NCI-H1930 (cell line): ENCODE measurements at regions not wholly inside any gene's neighbourhood (a gene's known extent, or its start where the extent isn't known, plus 50 kb on each side); places are given as distances from the start of the nearest gene placed in this dataset.

Source experiments
- DNase-seq, 2 experiments: peaks; one replicate each; lab custom pipeline; 2025; lab: John Stamatoyannopoulos, UW

DNA sequence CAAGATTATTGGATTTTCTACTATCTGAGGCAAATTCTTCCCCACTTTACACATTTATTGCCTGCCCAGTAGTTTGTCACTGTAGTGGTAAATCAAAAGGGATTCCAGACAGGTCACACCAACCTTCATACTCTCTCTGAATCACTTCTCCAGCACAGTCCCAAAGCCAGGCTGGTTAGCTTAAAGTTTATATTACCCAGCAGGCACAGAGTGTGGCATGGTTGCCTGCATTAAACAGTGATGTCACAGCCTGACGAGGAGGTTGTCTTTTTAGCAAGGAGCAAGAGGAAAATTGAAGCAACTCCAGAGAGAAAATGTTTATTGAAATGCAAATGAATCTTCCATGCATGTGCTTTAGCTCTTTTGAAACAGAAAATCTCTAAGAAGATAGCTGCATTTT is 375.5 kb upstream of the CELF2 start:
- no peak for DNase-seq

DNA sequence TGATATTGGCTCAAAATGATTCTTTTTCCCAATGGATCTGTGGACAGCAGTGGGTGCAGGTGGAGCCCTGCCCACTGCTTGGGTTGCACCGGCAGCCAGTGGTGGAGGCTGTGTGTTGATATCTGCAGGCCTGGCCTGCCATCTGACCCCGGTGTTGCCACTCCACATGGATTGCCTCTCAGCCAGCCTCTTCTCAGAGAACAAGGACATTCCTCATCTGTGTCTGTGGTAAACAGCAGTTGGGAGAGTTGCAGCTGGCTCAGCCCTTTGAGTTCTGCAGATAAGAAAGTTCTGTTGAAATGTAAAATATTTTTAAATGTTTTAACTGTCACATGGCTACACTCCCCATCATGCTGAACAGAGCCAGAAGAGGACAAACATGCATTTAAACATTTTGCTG is 374.9 kb upstream of the CELF2 start:
- DNase-seq = no peak

DNA sequence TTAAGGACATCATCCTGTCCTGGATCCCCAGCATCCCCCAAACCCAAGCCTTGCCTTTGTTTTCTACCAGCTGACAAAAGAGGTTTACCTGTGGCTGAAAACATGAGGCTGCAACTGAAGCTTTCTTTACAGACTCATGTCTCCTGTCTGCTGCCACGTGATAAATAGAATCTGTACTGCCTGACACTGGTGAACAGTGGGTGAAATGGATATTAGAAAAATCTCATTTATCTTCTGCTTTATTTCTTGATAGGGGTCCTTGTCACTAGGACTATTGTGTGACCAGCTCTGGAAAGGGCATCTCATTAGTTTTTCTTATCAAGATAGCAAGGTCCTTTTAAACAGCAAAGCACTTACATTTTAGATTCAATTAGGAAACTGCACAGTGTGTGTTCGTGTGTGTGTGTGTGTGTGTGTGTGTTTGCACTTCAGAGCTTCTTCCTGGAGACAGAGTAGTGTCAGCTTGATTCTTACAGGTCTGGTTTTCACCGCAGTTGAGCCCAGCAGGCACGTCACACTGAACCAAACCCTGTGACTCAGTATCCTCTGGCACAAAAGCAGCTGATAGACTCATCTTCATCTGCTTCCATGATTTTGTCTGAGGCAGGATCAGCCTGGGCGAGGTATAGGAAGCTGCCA is 373.5 kb upstream of the CELF2 start:
- DNase-seq = no peak

DNA sequence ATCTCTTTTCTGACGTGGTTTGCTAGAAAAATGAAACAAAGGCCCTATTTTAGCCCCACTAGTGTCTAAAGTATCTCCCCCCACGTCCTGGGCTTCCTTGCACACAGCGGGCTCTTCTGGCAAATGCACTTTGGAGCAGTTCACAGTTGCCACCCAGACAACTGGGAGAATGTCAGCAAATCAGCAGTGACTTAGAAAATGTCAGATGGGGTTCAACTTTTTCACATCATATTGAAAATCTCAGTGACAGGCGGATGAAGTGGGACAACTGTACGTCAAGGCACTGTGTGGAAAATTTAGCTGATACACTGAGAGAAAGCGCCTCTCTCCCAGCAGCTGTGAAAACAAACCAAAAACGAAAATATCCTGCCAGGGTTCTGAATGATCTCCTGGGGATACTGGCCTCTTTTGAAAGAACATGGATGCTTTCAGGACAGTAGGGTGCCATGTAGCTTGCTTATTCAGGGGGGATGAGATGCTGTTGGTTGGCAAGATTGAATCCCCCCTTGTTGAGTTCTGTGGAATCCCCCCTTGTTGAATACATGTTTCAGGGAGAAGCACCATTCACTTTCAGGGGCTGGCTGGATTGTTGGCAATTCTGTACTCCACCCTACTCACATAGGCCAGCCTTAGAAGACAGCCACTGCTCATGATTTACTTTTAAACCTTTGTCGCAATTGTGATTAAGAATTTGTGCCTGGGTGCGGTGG is 372.8 kb upstream of the CELF2 start:
- no peak for DNase-seq

DNA sequence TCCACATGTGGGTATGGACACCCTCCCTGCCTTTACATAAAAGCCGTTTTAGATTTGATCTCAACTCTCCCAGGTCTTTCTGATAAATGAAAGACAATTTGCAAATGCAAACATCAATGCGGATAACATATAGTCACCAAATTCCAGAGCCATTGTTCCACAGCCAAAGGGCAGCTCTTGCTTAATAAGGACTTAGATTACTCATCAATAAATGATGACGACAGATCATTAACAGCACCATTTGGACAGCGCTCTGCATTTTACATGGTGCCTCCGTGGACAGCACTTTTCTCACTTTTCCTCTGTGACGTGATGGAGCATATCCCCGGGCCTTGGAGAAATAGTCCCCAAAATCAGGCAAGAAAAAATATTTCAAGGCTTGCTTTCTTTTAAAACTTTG is 370.3 kb upstream of the CELF2 start:
- no peak for DNase-seq

DNA sequence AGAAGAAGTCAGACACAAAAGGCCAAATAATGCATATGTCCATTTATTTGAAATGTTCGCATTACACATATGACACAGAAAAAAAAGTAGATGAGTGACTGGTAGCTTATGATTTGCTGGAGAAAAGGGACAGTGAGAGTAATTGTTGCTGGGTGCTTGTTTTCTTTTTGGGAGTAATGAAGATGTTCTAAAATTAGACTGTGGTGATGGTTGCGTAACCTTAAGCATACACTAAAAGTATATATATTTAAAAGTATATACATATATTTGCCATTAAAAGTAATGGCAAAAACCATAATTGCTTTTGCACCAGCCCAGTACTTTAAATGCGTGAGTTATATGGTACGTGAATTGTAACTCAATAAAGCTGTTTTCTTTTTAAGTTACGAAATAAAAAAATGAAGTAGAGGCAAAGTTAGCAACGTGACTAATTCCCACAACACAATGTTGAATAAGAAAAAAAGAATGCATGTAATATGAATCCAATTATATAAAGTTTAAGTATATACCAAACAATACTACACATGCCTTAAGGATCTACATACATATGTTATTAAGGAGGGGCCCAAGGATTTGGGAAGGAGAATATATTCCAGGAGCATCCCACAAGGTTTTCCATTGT is 360.4 kb upstream of the CELF2 start:
- DNase-seq = no peak

DNA sequence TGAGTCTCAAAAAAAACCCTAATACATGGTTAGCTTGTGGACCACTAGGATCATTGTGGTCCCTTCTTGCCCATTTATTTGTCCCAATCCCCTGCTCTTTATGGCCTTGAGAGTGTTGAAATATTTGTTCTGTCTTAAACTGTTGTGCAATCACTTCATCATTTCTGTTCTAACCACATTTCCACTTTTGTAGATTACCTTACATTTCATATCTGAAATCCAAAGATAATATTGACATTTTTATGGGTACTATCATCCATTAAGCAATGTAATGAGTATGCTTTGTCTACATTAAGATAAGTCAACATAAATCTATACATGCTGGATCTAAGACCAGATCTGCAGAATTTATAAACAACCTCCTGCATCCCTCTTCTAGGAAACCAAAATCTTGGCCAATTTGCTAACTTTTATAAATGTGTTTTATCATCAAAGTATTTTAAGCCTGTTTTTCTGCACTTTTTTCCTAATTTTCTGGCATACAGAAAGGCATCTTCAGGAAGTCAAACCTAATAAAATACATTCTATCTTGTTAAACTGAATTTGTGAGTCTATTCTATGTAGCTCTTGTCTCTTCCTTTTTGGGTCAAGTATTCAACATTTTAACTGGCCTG is 359.4 kb upstream of the CELF2 start:
- DNase-seq = no peak

DNA sequence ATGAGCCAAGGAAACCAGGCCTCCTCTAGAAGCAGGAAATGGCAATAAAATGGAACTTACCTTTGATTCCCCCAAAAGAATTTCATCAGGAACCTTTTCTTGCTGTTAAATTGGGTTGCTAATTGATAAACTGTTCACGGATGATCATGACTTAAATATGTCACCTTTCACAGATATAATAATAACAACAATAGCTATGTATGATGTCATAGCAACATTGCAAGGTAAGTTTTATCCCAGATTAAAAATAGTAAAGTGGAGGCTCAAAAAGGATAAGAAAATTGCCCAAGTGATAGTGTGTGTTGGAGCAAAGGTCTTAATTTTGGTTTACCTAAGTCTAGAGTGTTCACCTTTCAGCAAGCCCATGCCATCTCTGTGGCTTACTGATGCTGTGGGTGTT is 357.6 kb upstream of the CELF2 start:
- no peak for DNase-seq

DNA sequence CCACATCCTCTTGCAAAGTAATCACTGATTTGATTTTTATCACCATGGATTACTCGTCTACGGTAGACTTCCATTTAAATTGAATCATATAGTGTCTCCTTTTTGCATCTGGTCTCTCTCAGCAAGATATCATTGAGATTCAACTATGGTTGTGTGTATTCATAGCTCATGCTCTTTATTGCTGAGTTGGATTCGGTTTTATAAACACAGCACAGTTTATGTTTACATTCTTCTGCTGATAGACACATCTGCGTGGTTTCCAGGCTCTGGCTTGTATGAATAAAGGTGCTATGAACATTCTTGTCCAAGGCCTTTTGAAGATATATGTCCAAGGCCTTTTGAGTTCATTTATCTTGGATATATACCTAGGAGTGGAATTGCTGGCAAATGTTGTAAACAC is 356.5 kb upstream of the CELF2 start:
- DNase-seq = no peak

DNA sequence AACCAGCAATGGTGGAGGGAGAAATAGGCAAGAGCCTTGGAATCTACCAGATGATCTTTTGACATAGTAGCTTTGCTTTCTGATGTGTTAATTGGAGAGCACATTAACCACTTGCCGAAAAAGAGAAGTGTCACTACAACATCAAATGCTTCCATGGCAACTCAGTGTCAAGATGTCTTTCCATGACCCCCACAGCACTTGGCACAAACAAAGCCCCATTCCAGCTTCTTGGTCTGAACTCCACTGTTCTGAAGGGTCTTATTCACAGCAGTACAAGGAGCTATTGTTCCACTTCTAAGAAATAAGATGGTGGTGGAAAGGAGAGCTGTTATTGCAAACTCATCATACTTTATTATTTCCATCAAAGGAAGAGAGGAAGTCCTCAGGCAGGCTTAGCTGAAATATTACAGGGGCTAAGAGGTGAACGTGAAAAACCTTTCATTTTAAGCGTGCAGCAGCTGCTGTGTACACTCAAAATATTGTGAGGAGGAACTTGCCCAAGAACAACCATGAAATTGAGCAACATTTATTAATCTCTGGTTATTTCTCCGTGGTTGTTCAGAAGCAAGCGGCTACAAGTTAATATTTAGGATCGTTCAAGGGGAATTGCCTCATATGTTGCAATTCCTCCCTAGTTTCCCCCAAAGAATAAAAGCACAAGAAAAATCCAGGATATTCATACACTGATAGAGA is 354.8 kb upstream of the CELF2 start:
- DNase-seq = no peak

DNA sequence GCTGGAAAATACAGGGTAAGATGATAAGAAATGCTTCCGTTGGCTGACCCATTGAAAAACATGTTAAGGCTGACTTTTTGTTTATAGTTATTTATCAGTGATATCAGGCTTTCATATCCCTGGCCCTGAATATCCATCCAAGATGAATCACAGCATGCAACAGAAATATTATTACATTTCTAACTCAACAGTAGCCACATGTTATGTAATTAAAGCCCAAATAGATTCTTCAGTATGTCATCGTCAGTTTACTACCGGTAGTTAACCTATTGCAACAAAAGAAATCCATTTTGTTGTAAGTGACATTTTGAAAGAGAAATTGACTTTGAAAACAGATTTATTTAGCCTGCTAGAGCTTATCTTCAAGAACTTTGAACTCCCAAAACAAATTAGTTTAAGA is 354.1 kb upstream of the CELF2 start:
- no peak for DNase-seq

DNA sequence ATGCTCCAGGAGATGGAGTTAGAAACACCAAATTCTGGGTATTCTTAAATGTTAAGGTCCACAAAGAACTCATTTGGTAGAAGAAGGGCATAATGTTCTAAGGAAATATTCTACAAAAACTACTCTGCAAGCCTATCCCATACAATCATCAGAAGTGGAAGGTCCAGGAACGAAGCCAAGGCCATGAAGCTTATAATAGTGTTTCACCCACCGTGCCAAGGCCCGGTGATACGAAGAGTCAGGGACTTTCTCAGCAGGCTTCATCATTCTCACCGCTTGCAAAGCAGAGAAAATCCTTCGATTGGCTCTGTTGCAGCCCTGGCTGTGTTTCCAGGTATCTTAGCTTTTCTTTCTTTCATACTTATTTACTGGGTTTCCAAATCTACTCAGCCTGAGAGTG is 351.9 kb upstream of the CELF2 start:
- DNase-seq = no peak

DNA sequence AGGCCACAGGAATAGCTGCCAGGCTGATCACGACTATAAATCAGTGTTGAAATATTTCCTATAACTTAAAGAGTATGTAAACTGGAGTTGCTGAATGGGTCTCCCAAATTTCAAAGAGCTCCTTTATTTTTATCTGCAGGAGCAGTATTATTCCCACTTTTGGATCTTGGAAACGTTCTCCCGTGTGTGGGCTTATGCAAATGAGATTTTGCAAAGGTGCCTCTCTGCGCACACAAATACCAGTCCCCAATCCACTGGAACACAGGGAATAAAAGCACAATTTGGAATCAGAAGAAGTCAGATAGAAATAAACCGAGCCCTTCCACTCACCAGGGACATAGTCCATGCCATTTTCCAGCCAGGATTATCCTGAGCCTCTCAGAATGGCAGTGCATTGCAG is 350.2 kb upstream of the CELF2 start:
- no peak for DNase-seq

DNA sequence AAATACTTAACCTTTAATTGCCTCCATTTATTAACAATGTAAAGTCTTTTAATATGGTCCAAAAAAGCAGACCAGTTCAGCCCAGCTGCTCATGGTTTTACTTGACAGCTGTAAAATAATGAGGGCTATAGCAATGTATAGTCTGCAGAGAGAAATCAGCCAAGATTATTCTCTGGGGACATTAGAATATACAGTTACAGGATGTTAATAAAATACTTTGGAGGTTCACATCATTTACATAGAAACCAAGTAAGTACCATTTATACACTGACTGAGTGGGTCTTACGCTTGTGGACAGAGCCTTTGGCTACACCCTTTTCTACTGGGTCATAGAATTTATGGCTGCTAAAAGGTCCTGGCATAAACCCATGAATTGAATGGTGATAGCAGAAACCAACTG is 340.7 kb upstream of the CELF2 start:
- no peak for DNase-seq

DNA sequence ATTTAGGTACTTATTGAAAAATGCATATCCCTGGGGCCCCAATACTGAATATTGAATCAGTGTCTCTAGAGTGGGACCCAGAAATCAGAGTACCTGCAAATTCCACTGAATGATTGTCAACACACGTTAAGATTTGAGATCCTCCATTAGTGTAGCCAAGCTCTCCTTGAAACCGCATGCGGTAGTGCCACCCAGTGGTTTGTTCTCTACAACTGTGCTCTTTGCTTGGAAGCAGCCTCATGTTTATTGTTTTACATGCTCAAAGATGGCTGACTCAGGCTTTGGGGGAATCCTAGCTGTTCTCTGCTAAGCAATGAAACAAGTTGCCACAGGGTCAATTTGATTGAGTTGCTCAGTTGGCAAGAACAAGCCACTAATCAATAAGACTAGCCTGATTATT is 340.2 kb upstream of the CELF2 start:
- DNase-seq = no peak

DNA sequence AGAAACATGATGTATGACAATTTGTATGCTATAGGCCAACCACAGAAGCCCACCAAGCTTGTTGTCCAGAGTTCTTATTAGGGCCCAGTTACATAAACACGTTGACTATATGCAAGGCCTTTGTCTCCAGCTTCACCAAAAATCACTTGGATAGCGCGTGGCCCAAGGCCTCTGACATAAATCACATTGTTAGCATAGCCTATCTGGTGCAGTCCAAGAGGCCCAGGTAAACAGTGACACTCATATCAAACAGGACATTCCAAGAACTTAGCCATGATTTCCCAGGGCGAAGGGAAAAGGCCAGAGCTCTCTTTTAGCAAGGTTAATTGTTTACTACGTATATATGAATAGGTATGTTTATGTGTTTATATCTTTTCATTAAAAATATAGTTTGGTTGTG is 337.2 kb upstream of the CELF2 start:
- no peak for DNase-seq

DNA sequence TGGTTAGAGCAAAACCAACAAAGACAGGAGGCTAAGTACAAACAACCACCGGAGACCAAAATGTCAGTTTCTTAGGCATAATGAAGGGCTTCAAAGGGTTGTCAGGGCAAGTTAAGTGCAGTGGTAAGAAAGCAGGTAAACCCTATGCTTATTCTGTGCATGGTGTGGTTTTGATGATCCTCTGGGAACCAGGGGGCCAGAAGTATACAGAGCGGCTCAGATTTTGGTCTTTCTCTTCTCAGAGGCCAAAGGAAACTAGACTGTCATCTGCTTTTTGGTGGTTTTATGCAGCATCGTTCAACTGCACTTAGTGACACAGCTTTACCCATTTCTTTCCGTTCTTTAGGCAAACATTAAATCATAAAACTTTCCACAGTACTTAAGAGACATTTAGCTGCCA is 332.7 kb upstream of the CELF2 start:
- DNase-seq = no peak

DNA sequence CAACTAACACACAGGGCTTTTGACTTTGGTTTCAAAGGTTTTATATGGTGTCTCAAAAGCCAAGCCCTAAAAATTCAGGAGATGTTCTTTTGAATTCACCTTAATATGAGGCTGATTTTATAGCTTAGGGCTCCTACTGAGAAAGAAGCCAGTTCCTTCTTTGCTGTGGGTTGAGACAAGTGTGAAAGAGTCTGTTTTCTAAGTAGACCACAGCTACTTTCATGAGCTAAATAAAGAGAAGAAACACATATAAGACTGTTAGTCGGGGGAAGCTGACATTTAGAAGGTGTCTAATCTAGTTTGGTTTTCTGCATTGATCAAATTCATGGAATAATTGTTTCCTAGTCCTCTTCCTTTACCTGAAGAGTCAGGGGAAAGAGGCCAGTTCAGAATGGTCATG is 332.1 kb upstream of the CELF2 start:
- DNase-seq = no peak

DNA sequence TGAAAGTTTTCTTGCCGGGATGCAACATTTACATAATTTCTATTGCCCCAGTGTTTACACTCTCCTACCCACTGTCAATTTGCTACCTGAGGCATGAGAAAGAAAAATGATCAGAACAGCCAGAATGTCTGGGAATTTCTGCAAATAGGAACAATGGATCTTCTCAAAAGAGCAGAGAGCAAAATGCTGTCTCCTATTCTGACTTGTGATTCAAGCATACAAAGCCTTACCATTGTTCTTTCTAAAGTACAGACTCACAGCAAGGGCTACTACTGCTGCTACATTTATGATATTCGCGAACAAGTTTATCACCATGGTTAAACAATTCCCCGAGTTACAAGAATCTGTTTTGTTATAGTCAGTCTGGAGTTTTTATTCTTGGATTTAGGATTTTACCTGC is 329.9 kb upstream of the CELF2 start:
- DNase-seq = no peak

DNA sequence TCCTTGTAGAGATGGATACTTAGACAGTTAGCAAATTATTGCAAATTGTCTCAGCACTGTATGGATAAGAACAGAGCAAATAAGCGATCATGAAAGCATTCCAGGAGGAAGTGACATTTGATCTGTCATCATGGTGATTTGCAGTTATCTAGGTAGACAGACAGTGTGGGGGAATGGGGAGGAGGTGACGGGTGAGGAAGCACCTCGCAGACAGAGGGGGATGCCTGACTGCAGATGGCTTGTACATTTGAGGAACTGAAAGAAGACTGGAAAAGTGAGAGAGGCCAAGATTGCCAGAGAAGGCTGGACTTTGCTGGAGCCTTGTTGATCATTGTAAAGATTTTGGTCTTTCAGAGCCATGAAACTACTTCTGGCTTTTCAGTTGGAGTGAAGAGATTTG is 318.2 kb upstream of the CELF2 start:
- peak in 1 of 2 experiments; percentile 1 for DNase-seq

DNA sequence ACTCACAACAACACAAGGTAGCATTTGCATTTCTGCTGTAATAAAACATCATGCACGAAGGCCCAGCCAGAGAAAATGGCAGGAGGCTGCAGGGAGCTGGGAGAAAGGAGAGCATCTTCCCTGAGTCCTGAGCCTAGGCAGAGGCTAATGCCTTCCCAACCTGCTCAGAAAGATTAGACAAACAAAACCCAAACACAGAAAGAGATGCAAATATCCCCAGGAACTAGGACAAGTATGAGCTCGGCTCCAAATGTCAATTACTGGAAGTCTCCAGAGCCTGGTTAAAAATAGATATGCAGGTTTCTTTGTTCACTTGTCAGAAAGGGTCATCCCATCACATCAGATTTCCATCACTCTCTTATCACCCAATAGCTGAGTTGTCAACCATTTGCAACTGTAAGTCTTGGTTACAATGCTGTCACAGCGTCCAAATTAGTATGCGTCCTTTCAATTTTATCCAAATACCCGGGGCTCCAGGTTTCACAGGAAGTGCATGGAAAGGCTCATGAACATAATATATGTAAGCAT is 316.5 kb upstream of the CELF2 start:
- no peak for DNase-seq

DNA sequence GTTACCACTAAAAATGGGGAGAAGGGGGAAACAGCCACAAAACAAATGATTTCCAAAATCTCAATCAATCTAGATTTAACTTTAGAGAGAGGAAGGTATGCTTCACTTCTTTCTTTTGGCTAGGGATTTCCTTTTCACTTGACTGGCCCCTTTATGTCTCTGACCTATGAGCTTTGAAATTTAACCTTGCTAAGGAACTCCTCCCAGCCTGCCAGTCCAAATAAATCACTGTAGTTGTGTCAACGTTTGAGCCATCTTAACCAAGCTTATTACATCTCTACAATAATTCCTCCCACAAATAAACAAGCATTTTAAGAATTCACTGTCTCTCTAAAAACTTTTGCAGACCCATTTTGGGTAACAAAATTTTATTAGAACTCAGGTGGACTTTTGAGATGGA is 315.5 kb upstream of the CELF2 start:
- DNase-seq = no peak
